ENCODE measurements at regions not wholly inside any gene's neighbourhood (a gene's known extent, or its start where the extent isn't known, plus 50 kb on each side); places are given as distances from the start of the nearest gene placed in this dataset.

- in situ Hi-C loops (cut with MboI; ENCODE audit: low sequenced_read_pairs, unreplicated experiment) = no loop called here
- no peak for DNase-seq (ENCODE audit: low spot score)
- TF ChIP-seq CTCF (IDR thresholded peaks at IDR 0.05; ENCODE audit: borderline replicate concordance, control extremely low read depth, extremely low read depth, insufficient read depth, missing control alignments) = no peak
Observed at GRCh38 chr5:30838936-30839496, 354.5 kb upstream of the CDH6 start.

GRCh38 chr5:30832519-30832918, 361.0 kb upstream of the CDH6 start:
- TF ChIP-seq CTCF (IDR thresholded peaks at IDR 0.05; ENCODE audit: borderline replicate concordance, control extremely low read depth, extremely low read depth, insufficient read depth, missing control alignments) = no peak
- in situ Hi-C loops (cut with MboI; ENCODE audit: low sequenced_read_pairs, unreplicated experiment) = no loop called here
- DNase-seq (ENCODE audit: low spot score) = no peak

- in situ Hi-C loops (cut with MboI; ENCODE audit: low sequenced_read_pairs, unreplicated experiment) = no loop called here
- TF ChIP-seq CTCF (IDR thresholded peaks at IDR 0.05; ENCODE audit: borderline replicate concordance, control extremely low read depth, extremely low read depth, insufficient read depth, missing control alignments) = no peak
Observed at GRCh38 chr5:30831605-30832004, 361.9 kb upstream of the CDH6 start.

GRCh38 chr5:30831123-30831522, 362.4 kb upstream of the CDH6 start:
- no peak for DNase-seq (ENCODE audit: low spot score)
- no peak for TF ChIP-seq CTCF (IDR thresholded peaks at IDR 0.05; ENCODE audit: borderline replicate concordance, control extremely low read depth, extremely low read depth, insufficient read depth, missing control alignments)
- in situ Hi-C loops (cut with MboI; ENCODE audit: low sequenced_read_pairs, unreplicated experiment) = no loop called here

More at GRCh38 chr5:30831605-30832004, 361.9 kb upstream of the CDH6 start:
- no peak for DNase-seq (ENCODE audit: low spot score)

GRCh38 chr5:30811298-30811697, 382.2 kb upstream of the CDH6 start:
- TF ChIP-seq CTCF (IDR thresholded peaks at IDR 0.05; ENCODE audit: borderline replicate concordance, control extremely low read depth, extremely low read depth, insufficient read depth, missing control alignments) = no peak

GRCh38 chr5:30809933-30810332, 383.6 kb upstream of the CDH6 start:
- TF ChIP-seq CTCF (IDR thresholded peaks at IDR 0.05; ENCODE audit: borderline replicate concordance, control extremely low read depth, extremely low read depth, insufficient read depth, missing control alignments) = no peak
- in situ Hi-C loops (cut with MboI; ENCODE audit: low sequenced_read_pairs, unreplicated experiment) = no loop called here

More at GRCh38 chr5:30811298-30811697, 382.2 kb upstream of the CDH6 start:
- DNase-seq (ENCODE audit: low spot score) = no peak
- in situ Hi-C loops (cut with MboI; ENCODE audit: low sequenced_read_pairs, unreplicated experiment) = no loop called here

More at GRCh38 chr5:30809933-30810332, 383.6 kb upstream of the CDH6 start:
- DNase-seq (ENCODE audit: low spot score) = no peak

Measured in GM13976 (cell line).